NCI-H2196 (cell line): ENCODE measurements at regions not wholly inside any gene's neighbourhood (a gene's known extent, or its start where the extent isn't known, plus 50 kb on each side); places are given as distances from the start of the nearest gene placed in this dataset.

Experiments used
- DNase-seq: peaks from one replicate; lab custom pipeline; 2025; ENCODE audit not compliant: unreplicated experiment; lab: John Stamatoyannopoulos, UW

DNA sequence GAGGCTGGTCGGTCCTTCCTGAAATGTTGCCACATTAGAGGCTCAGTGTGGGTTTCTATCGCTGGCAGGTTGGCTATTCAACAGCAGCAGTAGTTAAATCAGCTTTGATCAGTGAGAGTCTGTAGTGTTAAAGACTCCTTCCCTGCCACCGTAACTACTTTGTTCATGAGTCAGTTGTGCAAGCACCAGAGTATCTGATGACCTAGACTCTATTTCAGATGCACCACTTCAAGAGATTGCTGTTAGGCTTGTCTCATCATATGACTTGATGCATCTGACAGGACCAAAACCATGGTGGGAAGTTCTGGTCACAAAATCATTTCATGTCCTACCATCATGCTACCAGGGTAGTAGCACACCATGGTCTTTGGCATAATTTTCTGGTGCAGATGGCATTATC is 482.7 kb upstream of the MPDZ start:
- no peak for DNase-seq

- DNase-seq = no peak
Measured at GRCh38 chr9:13759551-13759950, 480.1 kb upstream of the MPDZ start.

GRCh38 chr9:13758936-13759335 is 479.4 kb upstream of the MPDZ start:
- no peak for DNase-seq

DNA sequence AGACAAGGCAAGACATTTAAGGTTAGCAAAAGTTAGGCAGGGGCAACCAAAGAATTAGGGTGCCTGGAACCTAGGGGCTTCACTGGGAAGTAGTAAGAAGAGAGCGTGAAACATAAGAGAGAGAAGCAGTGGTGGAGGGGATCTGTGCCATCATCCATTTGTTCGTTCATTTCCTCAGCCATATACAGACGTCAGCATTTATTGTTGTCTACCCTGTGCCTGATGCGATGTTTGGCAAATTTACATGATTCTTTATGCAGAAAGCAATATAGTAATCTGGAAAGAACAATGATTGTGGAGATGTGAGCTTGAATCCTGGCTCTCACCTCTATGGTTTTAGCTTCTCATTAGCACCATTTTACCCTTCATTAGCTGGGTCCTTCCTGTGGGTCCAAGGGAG is 477.5 kb upstream of the MPDZ start:
- no peak for DNase-seq

- DNase-seq = no peak
Measured at GRCh38 chr9:13755551-13755950, 476.1 kb upstream of the MPDZ start.

DNA sequence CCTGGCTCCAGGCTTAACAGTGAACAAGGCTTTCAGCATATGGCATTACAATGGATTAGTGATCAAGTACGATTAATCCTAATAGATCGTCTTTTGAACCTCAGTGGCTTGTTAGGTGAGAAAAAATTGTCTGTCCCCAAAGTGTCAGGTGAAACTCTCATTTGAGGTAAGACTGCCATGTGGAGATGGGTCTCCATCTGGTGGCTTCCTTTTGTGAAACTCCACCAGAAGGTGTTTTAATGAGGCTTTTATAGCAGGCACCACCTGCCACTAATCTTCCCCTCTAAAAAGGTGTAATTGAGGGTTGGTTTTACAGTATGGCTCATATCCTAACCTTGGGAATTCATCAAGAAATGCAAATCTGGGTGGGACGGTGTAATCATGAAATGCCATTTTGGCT is 471.1 kb upstream of the MPDZ start:
- no peak for DNase-seq

DNA sequence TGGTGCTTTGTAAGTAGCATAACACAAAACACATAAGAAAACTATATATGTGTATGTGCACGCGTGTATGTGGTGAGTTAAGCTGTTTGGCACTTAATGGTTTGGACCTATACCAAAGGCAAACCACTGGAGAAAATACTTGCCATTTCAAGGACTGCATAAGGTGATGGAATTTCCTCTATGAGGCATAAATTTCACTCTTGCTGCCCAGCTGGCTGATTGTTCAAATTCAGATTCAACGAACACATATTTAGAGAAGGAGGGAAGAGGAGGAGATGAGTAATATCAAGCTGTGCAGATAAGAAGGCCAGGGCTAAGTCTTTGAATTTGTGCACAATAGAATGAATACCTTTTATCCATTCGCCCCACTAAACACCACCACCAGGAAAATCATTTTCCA is 470.6 kb upstream of the MPDZ start:
- no peak for DNase-seq

DNA sequence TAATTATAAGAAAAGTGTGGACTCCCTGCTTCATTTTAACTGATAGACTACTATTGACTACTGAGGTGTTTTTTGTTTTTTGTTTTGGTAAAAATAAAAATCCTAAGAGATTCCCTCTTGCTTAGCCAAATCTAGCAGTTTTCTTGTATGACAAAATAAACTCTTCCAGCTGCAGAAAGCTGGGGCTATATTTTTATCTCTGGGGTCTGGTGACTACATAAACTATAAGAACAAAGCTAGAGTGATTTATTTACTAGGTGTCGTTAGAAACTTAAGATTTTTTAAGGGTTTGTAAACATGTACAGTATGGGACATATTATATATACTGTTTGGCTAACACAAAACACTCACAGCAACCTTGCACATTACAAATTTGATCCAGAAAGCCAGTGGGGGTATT is 467.4 kb upstream of the MPDZ start:
- no peak for DNase-seq

DNA sequence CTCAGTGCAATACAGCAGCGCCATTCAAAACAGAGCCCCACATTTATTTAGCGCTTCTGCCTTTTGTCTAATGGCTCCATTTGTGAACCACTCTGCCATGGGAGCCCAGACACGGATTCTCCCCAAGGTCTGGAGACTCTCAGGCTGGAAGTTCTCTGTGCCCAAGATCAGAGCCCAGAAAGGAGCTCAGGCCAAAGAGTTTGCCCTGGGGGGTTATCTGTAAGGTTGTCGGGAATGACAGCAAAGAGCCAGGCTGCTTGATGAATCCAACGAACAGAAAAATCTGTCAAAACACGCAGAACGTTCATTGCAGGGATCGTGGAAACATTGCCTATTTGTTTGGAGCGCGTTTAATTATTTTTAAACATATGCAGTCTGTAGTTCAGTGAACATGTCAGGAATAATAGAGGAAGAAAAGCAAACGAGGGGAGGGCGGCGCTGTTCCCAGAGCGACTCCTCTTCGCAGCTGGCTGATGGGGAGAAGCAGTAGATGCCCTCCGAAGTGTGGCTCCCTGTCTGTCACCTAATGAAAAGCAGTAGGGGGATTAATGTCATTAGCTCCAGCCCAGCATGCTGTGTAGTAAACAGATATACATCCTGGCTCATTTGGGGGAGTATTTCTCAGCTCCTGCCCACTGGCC is 464.9 kb upstream of the MPDZ start:
- DNase-seq = no peak

GRCh38 chr9:13737885-13738284 is 458.4 kb upstream of the MPDZ start:
- DNase-seq = no peak

DNA sequence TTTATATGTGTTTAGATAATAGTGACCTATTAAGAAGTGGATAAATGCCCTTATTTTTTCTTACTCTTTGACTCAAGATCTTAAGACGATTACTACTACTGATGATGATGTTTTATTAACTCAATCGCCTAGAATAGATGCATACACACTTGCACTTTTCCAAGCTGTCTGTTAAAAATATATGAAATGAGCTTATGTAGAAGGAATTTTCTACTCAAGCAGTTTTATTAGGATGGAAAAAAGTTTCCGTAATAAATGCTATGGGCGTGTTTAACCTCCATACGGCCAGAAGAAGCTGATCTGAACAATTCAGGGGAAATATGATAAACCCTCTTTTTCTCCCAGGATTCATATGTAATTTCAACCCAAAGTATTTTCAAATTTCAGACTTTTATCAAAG is 455.7 kb upstream of the MPDZ start:
- no peak for DNase-seq

- no peak for DNase-seq
Measured at GRCh38 chr9:13734601-13735000, 455.1 kb upstream of the MPDZ start.

DNA sequence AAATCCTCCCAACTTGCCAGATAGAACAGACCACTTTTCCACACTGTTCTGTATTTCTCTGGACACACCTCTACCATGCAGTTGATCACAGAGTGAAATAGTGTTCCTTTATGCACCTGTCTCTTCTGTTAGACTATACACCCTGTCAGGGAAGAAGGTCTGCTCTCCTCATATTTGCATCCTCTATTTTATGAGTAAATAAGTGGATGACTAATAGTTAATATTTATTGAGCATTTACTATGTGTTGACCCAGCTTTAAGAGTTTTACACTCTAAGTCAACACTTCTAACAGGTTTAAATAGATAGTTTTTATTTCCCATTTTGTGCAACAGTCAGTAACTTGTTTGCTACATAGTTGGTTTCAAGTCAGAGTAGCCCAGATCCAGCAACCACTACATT is 452.8 kb upstream of the MPDZ start:
- no peak for DNase-seq

DNA sequence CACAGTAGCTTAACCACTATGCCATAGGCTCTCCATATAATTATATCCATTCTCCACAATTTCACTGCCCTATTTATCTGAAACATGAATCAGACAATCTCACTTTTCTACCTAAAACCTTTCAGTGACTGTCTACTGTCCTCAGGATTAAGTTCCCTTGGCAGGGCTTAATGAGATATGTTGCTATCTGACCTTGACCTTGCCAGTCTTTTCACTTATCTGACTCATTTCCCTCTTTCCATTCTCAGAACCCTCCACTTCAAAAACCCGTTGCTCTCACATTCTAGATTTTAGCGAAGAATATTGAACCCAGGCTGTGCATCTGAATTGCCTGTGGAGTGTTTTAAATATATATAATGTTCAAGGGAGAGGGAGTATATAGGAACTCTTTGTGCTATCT is 452.1 kb upstream of the MPDZ start:
- no peak for DNase-seq

DNA sequence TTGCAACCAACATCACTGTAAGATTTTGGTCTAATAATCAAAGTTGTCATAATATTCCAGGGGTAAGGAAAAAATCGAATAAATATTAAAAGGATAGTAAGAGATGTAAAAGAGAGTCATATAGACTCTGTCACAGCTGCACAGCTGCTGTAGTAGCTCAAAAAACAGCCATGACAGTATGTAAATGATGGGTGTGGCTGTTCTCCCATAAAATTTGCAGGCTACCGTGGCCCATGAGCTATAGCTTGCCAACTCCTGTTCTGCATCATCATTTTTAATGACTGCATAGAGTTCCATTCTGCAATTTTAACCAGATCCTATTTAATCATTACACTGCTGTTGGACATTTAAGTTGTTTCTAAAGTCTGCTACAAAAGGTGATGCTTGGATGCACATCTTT is 450.5 kb upstream of the MPDZ start:
- no peak for DNase-seq

DNA sequence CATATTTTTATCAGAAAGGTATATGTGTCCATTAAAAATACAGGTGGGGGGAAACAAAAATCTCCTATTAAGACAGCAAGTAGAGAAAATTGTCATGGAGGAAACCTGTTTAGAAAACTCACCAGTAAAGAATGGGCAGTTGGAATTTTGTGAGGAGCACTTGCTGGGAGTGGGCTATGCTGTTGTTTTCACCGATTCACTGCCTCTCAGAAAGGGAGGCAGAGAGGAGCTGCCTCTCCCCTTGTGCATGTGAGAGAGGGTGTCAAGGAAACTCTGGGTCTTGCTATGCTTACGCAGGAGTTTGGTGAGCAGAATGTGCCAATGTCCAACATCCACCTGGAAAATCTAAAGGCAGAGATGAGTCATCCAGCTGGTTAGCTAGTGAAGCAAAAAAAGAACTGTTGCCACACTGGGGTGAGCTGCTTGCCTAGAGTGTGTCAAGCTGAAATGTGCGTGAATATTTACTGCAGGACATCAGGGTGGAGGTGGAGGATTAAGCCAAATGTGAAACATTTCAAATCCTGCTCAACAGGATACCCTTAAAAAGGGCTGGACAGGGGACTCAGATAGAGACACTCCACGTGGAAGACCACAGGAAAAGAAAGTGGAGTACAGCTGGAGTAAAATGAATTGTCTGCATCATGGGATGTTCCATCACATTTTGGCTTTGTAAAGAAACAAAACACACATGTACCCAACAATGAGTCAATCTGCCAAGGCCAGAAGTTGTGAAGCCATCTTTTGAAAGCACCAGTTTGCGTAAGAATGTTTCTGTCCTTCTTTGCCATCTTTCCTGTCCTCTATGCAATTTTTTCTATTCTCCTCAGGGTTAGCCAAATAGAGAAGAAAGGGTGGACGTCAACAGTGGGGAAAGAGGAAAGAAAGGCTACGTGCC is 449.7 kb upstream of the MPDZ start:
- peak; percentile 48 for DNase-seq

- peak; percentile 87 for DNase-seq
Measured at GRCh38 chr9:13728131-13728530, 448.6 kb upstream of the MPDZ start.

DNA sequence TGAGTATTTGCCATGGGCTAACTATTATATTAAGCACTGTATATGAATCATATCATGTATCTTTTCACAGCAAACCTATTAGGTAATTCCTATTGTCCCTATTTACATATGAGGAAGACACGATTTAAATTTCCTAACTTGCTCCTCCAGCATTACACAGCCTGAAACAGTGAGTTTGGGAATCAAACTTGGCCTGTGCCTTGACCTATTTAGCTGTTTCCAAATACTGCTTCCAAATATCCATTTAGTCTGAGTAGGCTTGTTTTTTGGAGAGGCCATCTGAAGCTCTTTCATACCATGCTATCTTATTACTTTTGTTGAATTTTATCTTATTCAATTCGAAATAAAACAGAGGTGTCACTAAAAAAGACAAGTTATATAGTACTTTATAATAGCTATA is 447.3 kb upstream of the MPDZ start:
- DNase-seq = no peak

DNA sequence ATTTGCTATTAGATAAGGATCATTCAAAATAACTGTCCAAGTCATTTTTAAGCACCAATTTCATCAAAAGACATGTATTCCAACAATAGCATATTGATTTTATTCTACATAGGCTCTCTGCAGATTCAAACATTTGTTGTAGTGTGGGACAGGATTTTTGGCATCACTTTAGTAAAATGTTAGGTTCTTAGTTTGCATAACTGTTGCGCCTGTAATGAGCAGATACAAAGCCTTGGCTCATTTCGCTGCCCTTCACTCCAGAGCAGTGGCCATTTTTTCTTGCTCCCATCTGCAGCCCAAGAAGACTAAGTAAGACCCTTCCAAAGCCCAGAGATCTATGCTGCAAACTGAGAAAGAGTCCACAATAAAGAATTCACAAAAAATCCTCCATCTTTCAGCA is 446.0 kb upstream of the MPDZ start:
- no peak for DNase-seq

GRCh38 chr9:13721481-13722235 is 442.2 kb upstream of the MPDZ start:
- DNase-seq = no peak

DNA sequence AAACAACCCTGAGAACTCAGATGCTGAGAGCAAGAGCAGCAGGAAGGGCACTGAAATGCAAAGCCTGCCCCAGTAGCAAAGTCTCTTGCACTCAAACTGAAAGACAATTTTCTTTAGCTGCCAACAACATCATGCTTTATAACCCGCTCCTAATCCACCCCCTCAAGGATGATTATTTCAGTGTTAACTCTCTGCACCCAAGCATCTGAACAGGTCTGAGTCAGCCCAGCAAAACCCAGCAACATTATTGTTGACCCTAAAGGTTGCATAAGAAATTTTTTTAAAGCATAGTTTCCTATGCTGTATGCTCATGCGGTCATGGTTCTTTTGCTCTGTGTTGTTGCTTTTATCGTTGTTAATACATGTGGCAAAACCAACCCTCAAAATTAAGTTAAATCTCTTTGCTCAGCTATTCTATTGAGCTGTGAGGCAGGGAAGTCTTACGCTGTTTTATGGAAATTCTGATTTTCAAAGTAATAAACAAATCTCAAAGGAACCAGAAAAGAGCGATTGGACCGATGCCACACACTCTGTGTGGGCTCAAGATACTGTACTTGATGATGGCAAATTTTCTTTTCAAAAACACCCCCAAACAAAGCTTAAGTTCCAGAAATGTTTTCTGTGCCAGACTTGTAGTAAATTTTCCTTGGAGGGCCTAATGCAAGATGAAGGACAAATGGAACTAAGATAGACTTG is 440.6 kb upstream of the MPDZ start:
- no peak for DNase-seq
